H1 (cell line): ENCODE measurements at regions not wholly inside any gene's neighbourhood (a gene's known extent, or its start where the extent isn't known, plus 50 kb on each side); places are given as distances from the start of the nearest gene placed in this dataset.

Experiments
- CEBPB ChIP-seq: IDR thresholded peaks from 2 replicates; pipeline ENCODE4 v1.6.1; 2012; ENCODE audit warnings: low read depth, low read length
- CTCF ChIP-seq, 3 experiments: IDR thresholded peaks; 1 replicate in 2 of 3; 2 replicates in 1 of 3; pipeline versions ENCODE4 v1.5.1 to v1.6.1; 2011; ENCODE audit warnings: low read length in 3 of 3, mild to moderate bottlenecking in 3 of 3, inconsistent platforms in 2 of 3, low read depth in 1 of 3, moderate library complexity in 1 of 3; ENCODE audit not compliant: insufficient read depth in 1 of 3; ENCODE audit errors: control extremely low read depth in 1 of 3
- EGR1 ChIP-seq: IDR thresholded peaks from 2 replicates; pipeline ENCODE4 v1.6.1; 2011; ENCODE audit warnings: low read depth, low read length, borderline replicate concordance
- PHF8 ChIP-seq: fragments of 200-600 bp; sonication (generic); conservative IDR thresholded peaks from 2 replicates; pipeline ENCODE4 v1.7.1; 2012; ENCODE audit warnings: low read depth, mild to moderate bottlenecking, inconsistent platforms, low read length, moderate library complexity
- POLR2AphosphoS5 ChIP-seq: IDR thresholded peaks from 2 replicates; pipeline ENCODE4 v1.6.1; 2011; ENCODE audit warnings: low read depth, low read length
- RFX5 ChIP-seq: IDR thresholded peaks from 2 replicates; pipeline ENCODE4 v1.6.1; 2011; ENCODE audit warnings: low read depth, low read length, improper control_type of control experiment, borderline replicate concordance
- SIX5 ChIP-seq: IDR thresholded peaks from 2 replicates; pipeline ENCODE4 v1.6.1; 2011; ENCODE audit warnings: mild to moderate bottlenecking, low read depth, low read length
- SP1 ChIP-seq: IDR thresholded peaks from 2 replicates; pipeline ENCODE4 v1.6.1; 2011; ENCODE audit warnings: low read depth, low read length
- SRF ChIP-seq: IDR thresholded peaks from 2 replicates; pipeline ENCODE4 v1.6.1; 2011; ENCODE audit warnings: mild to moderate bottlenecking, low read depth, low read length, moderate library complexity
- TAF1 ChIP-seq: IDR thresholded peaks from 2 replicates; pipeline ENCODE4 v1.6.1; 2011; ENCODE audit warnings: mild to moderate bottlenecking, low read depth, low read length
- TBP ChIP-seq: IDR thresholded peaks from 2 replicates; pipeline ENCODE4 v1.6.1; 2011; ENCODE audit warnings: low read depth, low read length, improper control_type of control experiment

GRCh38 chrX:20361081-20361889 is 94.6 kb upstream of the RPS6KA3 start:
- TF ChIP-seq CTCF (IDR thresholded peaks at IDR 0.05; ENCODE audit: control extremely low read depth in 1 of 3, insufficient read depth in 1 of 3, low read depth in 1 of 3, low read length in 3 of 3) (no peak), TBP (no peak), CEBPB (no peak), TAF1 (no peak), SRF (no peak), POLR2AphosphoS5 (no peak), EGR1 (no peak), SIX5 (no peak), RFX5 (no peak), PHF8 (no peak), SP1 (no peak)
